ENCODE measurements at regions not wholly inside any gene's neighbourhood (a gene's known extent, or its start where the extent isn't known, plus 50 kb on each side); places are given as distances from the start of the nearest gene placed in this dataset.

GRCh38 chrY:7377091-7377490 is 465.5 kb upstream of the AMELY start:
- no peak for TF ChIP-seq POLR2A (IDR thresholded peaks at IDR 0.05)
- TF ChIP-seq, protein P1, sequence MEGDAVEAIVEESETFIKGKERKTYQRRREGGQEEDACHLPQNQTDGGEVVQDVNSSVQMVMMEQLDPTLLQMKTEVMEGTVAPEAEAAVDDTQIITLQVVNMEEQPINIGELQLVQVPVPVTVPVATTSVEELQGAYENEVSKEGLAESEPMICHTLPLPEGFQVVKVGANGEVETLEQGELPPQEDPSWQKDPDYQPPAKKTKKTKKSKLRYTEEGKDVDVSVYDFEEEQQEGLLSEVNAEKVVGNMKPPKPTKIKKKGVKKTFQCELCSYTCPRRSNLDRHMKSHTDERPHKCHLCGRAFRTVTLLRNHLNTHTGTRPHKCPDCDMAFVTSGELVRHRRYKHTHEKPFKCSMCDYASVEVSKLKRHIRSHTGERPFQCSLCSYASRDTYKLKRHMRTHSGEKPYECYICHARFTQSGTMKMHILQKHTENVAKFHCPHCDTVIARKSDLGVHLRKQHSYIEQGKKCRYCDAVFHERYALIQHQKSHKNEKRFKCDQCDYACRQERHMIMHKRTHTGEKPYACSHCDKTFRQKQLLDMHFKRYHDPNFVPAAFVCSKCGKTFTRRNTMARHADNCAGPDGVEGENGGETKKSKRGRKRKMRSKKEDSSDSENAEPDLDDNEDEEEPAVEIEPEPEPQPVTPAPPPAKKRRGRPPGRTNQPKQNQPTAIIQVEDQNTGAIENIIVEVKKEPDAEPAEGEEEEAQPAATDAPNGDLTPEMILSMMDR (IDR thresholded peaks at IDR 0.05 in 4 of 5, conservative IDR thresholded peaks at IDR 0.05 in 1 of 5), result no peak
